ENCODE measurements at regions not wholly inside any gene's neighbourhood (a gene's known extent, or its start where the extent isn't known, plus 50 kb on each side); places are given as distances from the start of the nearest gene placed in this dataset.

DNA sequence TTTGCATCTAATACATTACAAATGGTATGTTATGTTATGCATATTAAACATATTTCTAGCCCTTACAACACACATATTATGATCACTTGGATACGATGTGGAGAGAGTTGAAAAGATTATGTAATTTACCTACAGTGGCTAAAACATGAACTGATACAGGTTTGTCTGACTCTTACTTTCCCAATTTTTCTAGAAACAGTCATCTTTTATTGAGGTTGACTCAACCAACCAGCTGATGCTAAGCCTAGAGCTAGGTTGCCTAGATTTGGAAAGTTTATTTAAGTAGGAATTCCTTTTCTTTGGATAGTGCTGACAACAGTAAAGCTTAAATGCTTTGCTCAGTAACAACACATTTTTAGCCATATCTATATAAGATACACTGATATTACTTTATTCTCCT, 1215.1 kb downstream of the ADGRL3 start:
- TF ChIP-seq, protein P1, sequence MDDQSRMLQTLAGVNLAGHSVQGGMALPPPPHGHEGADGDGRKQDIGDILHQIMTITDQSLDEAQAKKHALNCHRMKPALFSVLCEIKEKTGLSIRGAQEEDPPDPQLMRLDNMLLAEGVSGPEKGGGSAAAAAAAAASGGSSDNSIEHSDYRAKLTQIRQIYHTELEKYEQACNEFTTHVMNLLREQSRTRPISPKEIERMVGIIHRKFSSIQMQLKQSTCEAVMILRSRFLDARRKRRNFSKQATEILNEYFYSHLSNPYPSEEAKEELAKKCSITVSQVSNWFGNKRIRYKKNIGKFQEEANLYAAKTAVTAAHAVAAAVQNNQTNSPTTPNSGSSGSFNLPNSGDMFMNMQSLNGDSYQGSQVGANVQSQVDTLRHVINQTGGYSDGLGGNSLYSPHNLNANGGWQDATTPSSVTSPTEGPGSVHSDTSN (IDR thresholded peaks at IDR 0.05), result no peak
- no peak for TF ChIP-seq USF2 (IDR thresholded peaks at IDR 0.05; ENCODE audit: borderline replicate concordance, low read depth, low read length)
- TF ChIP-seq, protein P2, sequence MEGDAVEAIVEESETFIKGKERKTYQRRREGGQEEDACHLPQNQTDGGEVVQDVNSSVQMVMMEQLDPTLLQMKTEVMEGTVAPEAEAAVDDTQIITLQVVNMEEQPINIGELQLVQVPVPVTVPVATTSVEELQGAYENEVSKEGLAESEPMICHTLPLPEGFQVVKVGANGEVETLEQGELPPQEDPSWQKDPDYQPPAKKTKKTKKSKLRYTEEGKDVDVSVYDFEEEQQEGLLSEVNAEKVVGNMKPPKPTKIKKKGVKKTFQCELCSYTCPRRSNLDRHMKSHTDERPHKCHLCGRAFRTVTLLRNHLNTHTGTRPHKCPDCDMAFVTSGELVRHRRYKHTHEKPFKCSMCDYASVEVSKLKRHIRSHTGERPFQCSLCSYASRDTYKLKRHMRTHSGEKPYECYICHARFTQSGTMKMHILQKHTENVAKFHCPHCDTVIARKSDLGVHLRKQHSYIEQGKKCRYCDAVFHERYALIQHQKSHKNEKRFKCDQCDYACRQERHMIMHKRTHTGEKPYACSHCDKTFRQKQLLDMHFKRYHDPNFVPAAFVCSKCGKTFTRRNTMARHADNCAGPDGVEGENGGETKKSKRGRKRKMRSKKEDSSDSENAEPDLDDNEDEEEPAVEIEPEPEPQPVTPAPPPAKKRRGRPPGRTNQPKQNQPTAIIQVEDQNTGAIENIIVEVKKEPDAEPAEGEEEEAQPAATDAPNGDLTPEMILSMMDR (IDR thresholded peaks at IDR 0.05), result no peak
- TF ChIP-seq RFX5 (IDR thresholded peaks at IDR 0.05; ENCODE audit: low read length), result no peak
- no peak for TF ChIP-seq POLR2AphosphoS5 (IDR thresholded peaks at IDR 0.05; ENCODE audit: low read depth, low read length)
